Large intestine (tissue), 3 donors: ENCODE measurements at regions not wholly inside any gene's neighbourhood (a gene's known extent, or its start where the extent isn't known, plus 50 kb on each side); places are given as distances from the start of the nearest gene placed in this dataset.
"Not testable (repeated sequence)": the region's sequence is repeated elsewhere in the genome, so short reads cannot be mapped to it uniquely, and the experiment has no call there.

Experiments
- DNase-seq, 2 donors: peaks; one replicate each; pipeline versions ENCODE4 v3.0.0 to v3.0.0-alpha.2; 2013
- H3K27ac ChIP-seq: one replicate; pipeline ENCODE4 v1.5.1; 2013; ENCODE audit warnings: low read length
- H3K27me3 ChIP-seq: 2 replicates; pipeline ENCODE4 v1.6.1; 2013; ENCODE audit warnings: low read length; ENCODE audit not compliant: control insufficient read depth, insufficient read depth
- H3K36me3 ChIP-seq: 2 replicates; pipeline ENCODE4 v1.6.1; 2013; ENCODE audit warnings: low read length; ENCODE audit not compliant: control insufficient read depth, insufficient read depth
- H3K4me1 ChIP-seq: one replicate; pipeline ENCODE4 v1.6.1; 2013; ENCODE audit warnings: low read length; ENCODE audit not compliant: control insufficient read depth, insufficient read depth
- H3K4me3 ChIP-seq: one replicate; pipeline ENCODE4 v1.5.1; 2013; ENCODE audit warnings: low read length
- H3K9me3 ChIP-seq: one replicate; pipeline ENCODE4 v1.6.1; 2013; ENCODE audit warnings: mild to moderate bottlenecking, low read depth, low read length, moderate library complexity; ENCODE audit not compliant: control insufficient read depth
- WGBS: methylation state at CpG from one replicate; pipeline ENCODE4 v1.1.5; 2013; ENCODE audit warnings: low lambda C conversion rate; ENCODE audit not compliant: insufficient coverage; 5-methylcytosine and 5-hydroxymethylcytosine counted together

GRCh38 chr3:151599103-151599672, 134.5 kb upstream of the AADACL2 start:
- Histone ChIP-seq H3K27me3 (no peaks in the 10 kb centered on the region), H3K27ac (no peak overlapping the region), H3K36me3 (no peaks in the 10 kb centered on the region), H3K4me1 (no peaks in the 10 kb centered on the region), H3K4me3 (no peak overlapping the region), H3K9me3 (no peaks in the 10 kb centered on the region)
- WGBS, result 81% methylated on average over 2 of the region's 7 CpGs
- no peak for DNase-seq

DNA sequence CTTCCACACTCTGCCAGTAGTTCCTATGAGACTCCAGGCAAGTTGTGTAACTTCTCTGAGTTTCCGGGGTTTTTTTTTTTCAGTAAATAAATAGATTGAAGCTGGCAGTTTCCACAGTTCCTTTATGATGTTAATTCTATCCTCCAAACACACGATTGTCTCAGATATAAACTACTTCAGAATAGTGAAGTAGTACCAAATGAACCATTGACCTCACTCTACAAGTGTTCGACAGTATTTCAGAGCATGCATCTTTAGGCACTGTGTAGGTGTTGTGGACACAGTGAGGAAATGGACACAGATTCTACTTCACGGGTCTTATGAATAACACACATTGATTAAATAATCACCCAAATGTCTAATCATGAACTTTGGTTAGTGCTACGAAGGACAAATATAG, 136.1 kb upstream of the IGSF10 start:
- no peak overlapping the region for H3K4me3 ChIP-seq
- H3K27ac ChIP-seq, result no peak overlapping the region
- no peaks in the 10 kb centered on the region for H3K9me3 ChIP-seq
- 29% methylated on average over 1 of the region's 5 CpGs for WGBS
- no peaks in the 10 kb centered on the region for H3K36me3 ChIP-seq
- no peak for DNase-seq
- peaks cover 6% of the 10 kb centered on the region for H3K4me1 ChIP-seq
- no peaks in the 10 kb centered on the region for H3K27me3 ChIP-seq

GRCh38 chr3:151593928-151594327, 133.1 kb upstream of the IGSF10 start:
- Histone ChIP-seq H3K27me3 (no peaks in the 10 kb centered on the region), H3K9me3 (no peaks in the 10 kb centered on the region), H3K4me1 (peaks cover 6% of the 10 kb centered on the region), H3K36me3 (no peaks in the 10 kb centered on the region), H3K4me3 (no peak overlapping the region), H3K27ac (no peak overlapping the region)
- DNase-seq, result no peak
- no CpG with 5 or more reads among the region's 1 CpG for WGBS

DNA sequence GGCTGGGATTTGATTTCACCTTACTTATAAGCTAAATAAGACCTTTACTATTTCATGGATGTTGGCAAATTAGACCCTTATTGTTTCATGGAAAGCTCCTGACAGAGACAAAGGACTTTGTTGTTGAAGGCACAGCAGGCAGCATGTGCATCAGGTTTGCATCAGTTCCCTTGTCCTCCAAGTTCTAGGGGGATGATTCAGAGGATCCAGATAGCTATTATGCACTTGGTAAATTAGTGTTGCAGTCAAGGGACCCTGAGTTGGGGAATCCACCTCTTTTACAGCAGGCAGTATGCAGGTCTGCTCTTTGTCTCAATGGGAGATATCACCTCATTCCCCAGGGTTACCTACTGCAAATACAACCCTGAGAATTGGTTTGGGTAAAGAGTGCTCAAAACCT, 131.4 kb upstream of the IGSF10 start:
- Histone ChIP-seq H3K27ac (no peak overlapping the region), H3K36me3 (no peaks in the 10 kb centered on the region), H3K9me3 (no peaks in the 10 kb centered on the region), H3K4me1 (peaks cover 6% of the 10 kb centered on the region), H3K4me3 (no peak overlapping the region), H3K27me3 (no peaks in the 10 kb centered on the region)
- peak in 1 of 2 donors; percentile 6 for DNase-seq

DNA sequence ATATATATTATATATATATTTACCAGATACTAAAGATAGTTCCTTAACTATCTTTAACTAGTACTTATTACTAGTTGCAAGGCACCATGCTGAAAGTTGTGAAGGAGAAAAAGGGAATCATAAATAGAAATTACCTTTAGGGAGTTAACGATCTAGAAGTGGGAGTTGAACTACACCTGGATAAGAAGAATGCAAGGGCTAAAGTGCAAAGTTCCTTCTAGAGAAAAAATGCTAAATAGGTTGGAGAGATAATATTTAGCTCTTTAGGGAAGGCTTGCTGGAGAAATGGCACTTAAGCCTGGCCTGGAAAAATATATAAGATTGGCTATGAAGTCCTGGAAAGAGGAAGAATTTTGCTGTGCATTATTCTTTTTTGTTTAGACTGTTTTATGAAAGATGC, 130.6 kb upstream of the IGSF10 start:
- peak; percentile 29 to 69 for DNase-seq
- no peaks in the 10 kb centered on the region for H3K27me3 ChIP-seq
- H3K4me3 ChIP-seq, result no peak overlapping the region
- H3K27ac ChIP-seq, result no peak overlapping the region
- no peaks in the 10 kb centered on the region for H3K36me3 ChIP-seq
- H3K4me1 ChIP-seq, result peaks cover 6% of the 10 kb centered on the region
- no peaks in the 10 kb centered on the region for H3K9me3 ChIP-seq
- 10% methylated on average over 1 of the region's 1 CpG for WGBS

GRCh38 chr3:151589311-151589710, 128.4 kb upstream of the IGSF10 start:
- Histone ChIP-seq H3K9me3 (no peaks in the 10 kb centered on the region), H3K27me3 (no peaks in the 10 kb centered on the region), H3K4me3 (no peak overlapping the region), H3K27ac (no peak overlapping the region), H3K4me1 (peaks cover 6% of the 10 kb centered on the region), H3K36me3 (no peaks in the 10 kb centered on the region)
- WGBS, result no CpG with 5 or more reads among the region's 3 CpGs
- no peak for DNase-seq

GRCh38 chr3:151587659-151588058, 126.8 kb upstream of the IGSF10 start:
- H3K4me1 ChIP-seq, H3K36me3 ChIP-seq, H3K9me3 ChIP-seq, H3K27ac ChIP-seq, DNase-seq, H3K4me3 ChIP-seq, H3K27me3 ChIP-seq: not testable (repeated sequence)
- WGBS, result 100% methylated on average over 1 of the region's 1 CpG

GRCh38 chr3:151584566-151584965, 123.7 kb upstream of the IGSF10 start:
- H3K36me3 ChIP-seq, result no peaks in the 10 kb centered on the region
- 70% methylated on average over 2 of the region's 2 CpGs for WGBS
- H3K27me3 ChIP-seq, result no peaks in the 10 kb centered on the region
- H3K9me3 ChIP-seq, result peaks cover 2% of the 10 kb centered on the region
- DNase-seq, result no peak
- H3K27ac ChIP-seq, result no peak overlapping the region
- H3K4me3 ChIP-seq, result no peak overlapping the region
- peaks cover 3% of the 10 kb centered on the region for H3K4me1 ChIP-seq

GRCh38 chr3:151581035-151581434, 120.2 kb upstream of the IGSF10 start:
- Histone ChIP-seq H3K4me3 (no peak overlapping the region), H3K27ac (no peak overlapping the region), H3K27me3 (no peaks in the 10 kb centered on the region), H3K36me3 (no peaks in the 10 kb centered on the region), H3K4me1 (peaks cover 3% of the 10 kb centered on the region), H3K9me3 (peaks cover 3% of the 10 kb centered on the region)
- no peak for DNase-seq
- no CpG with 5 or more reads among the region's 2 CpGs for WGBS

- DNase-seq, result peak; percentile 11 to 29
- H3K4me1 ChIP-seq, result peaks cover 3% of the 10 kb centered on the region
- no peak overlapping the region for H3K4me3 ChIP-seq
- peaks cover 3% of the 10 kb centered on the region for H3K9me3 ChIP-seq
- WGBS, result no CpG with 5 or more reads among the region's 2 CpGs
- H3K27ac ChIP-seq, result no peak overlapping the region
- no peaks in the 10 kb centered on the region for H3K36me3 ChIP-seq
- no peaks in the 10 kb centered on the region for H3K27me3 ChIP-seq
These were observed 119.7 kb upstream of the IGSF10 start for GRCh38 chr3:151580591-151580990.

DNA sequence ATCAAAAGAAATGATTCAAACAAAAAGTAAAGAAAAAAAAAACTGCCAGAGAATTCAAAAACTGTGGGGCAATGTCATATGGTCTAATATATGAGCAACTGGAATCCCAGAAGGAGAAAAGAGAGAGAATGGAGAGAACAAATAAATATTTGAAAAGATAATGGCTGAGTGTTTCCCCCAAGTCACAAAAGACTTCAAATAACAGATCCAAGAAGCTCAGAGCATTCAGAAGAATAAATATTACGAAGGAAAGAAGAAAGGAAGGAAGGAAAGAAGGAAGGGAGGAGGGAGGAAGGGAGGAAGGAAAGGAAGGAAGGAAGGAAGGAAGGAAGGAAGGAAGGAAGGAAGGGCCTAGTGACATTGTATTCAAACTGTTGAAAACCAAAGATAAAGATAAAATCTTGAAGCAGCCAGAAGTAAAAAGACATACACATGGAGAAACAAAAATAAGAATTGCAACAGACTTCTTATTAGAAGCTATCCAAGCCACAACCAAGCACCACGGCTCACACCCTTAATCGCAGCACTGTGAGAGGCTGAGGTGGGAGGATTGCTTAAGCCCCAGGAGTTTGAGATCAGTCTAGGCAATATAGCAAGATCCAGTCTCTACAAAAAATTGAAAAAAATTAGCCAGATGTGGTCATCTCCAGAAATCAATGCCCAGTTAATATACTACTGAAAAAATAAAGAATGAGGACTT, 118.9 kb upstream of the IGSF10 start:
- peaks cover 3% of the 10 kb centered on the region for H3K4me1 ChIP-seq
- WGBS, result 100% methylated on average over 1 of the region's 3 CpGs
- no peak overlapping the region for H3K27ac ChIP-seq
- H3K4me3 ChIP-seq, result no peak overlapping the region
- peaks cover 3% of the 10 kb centered on the region for H3K9me3 ChIP-seq
- no peaks in the 10 kb centered on the region for H3K27me3 ChIP-seq
- H3K36me3 ChIP-seq, result no peaks in the 10 kb centered on the region
- DNase-seq, result no peak
